ENCODE measurements at regions not wholly inside any gene's neighbourhood (a gene's known extent, or its start where the extent isn't known, plus 50 kb on each side); places are given as distances from the start of the nearest gene placed in this dataset.

- DNase-seq: no peak
Measured at GRCh38 chr1:82844911-82845827, 1044.4 kb downstream of the ADGRL2 start.

- DNase-seq: no peak
Measured at GRCh38 chr1:82844447-82844846, 1043.7 kb downstream of the ADGRL2 start.

- no peak for DNase-seq
Measured at GRCh38 chr1:82843876-82844275, 1043.1 kb downstream of the ADGRL2 start.

- no peak for DNase-seq
Measured at GRCh38 chr1:82840192-82840591, 1039.5 kb downstream of the ADGRL2 start.

- no peak for DNase-seq
Measured at GRCh38 chr1:82837766-82838465, 1037.2 kb downstream of the ADGRL2 start.

GRCh38 chr1:82836973-82837680 lies 1036.4 kb downstream of the ADGRL2 start:
- no peak for DNase-seq

GRCh38 chr1:82836213-82836972 lies 1035.7 kb downstream of the ADGRL2 start:
- DNase-seq: no peak

GRCh38 chr1:82830690-82831380 lies 1030.1 kb downstream of the ADGRL2 start:
- DNase-seq: no peak

- DNase-seq: no peak
Measured at GRCh38 chr1:82829527-82829926, 1028.8 kb downstream of the ADGRL2 start.

- DNase-seq: no peak
Measured at GRCh38 chr1:82823876-82824275, 1023.1 kb downstream of the ADGRL2 start.

GRCh38 chr1:82820816-82821215 lies 1020.1 kb downstream of the ADGRL2 start:
- no peak for DNase-seq

GRCh38 chr1:82819234-82819633 lies 1018.5 kb downstream of the ADGRL2 start:
- no peak for DNase-seq

- no peak for DNase-seq
Measured at GRCh38 chr1:82818586-82818985, 1017.9 kb downstream of the ADGRL2 start.

- DNase-seq: no peak
Measured at GRCh38 chr1:82813386-82813785, 1012.7 kb downstream of the ADGRL2 start.

- no peak for DNase-seq
Measured at GRCh38 chr1:82810601-82811000, 1009.9 kb downstream of the ADGRL2 start.

- no peak for DNase-seq
Measured at GRCh38 chr1:82807563-82807962, 1006.8 kb downstream of the ADGRL2 start.

- DNase-seq: no peak
Measured at GRCh38 chr1:82806133-82806532, 1005.4 kb downstream of the ADGRL2 start.

GRCh38 chr1:82801176-82801575 lies 1000.4 kb downstream of the ADGRL2 start:
- no peak for DNase-seq

GRCh38 chr1:82800721-82801120 lies 1000.0 kb downstream of the ADGRL2 start:
- DNase-seq: no peak

- no peak for DNase-seq
Measured at GRCh38 chr1:82799261-82799660, 998.5 kb downstream of the ADGRL2 start.

- no peak for DNase-seq
Measured at GRCh38 chr1:82795508-82796149, 994.9 kb downstream of the ADGRL2 start.

- DNase-seq: no peak
Measured at GRCh38 chr1:82792151-82792550, 991.4 kb downstream of the ADGRL2 start.
